WTC11 (cell line): ENCODE measurements at regions not wholly inside any gene's neighbourhood (a gene's known extent, or its start where the extent isn't known, plus 50 kb on each side); places are given as distances from the start of the nearest gene placed in this dataset.

Experiments
- ATAC-seq: fragments of 200-7000 bp; cut with Tn5 transposase; 2 replicates; pipeline ENCODE4 v1.10.0; 2021; ENCODE audit warnings: mild to moderate bottlenecking, moderate library complexity
- CTCF ChIA-PET: fragments of 300-600 bp; sonication (Branson Sonifier 250); formaldehyde crosslinking; loops from one replicate; lab custom pipeline; 2021; ENCODE audit warnings: antibody characterized with exemption; lab: Charles Lee
- POLR2A ChIA-PET: fragments of 350-600 bp; sonication (Branson Sonifier 250); formaldehyde crosslinking; loops from one replicate; lab custom pipeline; 2021; ENCODE audit warnings: antibody characterized with exemption; lab: Charles Lee
- DNase-seq: peaks from one replicate; pipeline ENCODE4 v3.0.0; 2021; ENCODE audit warnings: low spot score
- H3K27ac Mint-ChIP-seq: 2 replicates; pipeline ENCODE4 v1.8.0; 2021; ENCODE audit warnings: mixed read lengths
- H3K27me3 Mint-ChIP-seq: 2 replicates; pipeline ENCODE4 v1.8.0; 2021; ENCODE audit warnings: low read depth, mild to moderate bottlenecking, moderate library complexity, mixed read lengths
- H3K36me3 Mint-ChIP-seq: 2 replicates; pipeline ENCODE4 v1.8.0; 2021; ENCODE audit warnings: mixed read lengths
- H3K4me1 Mint-ChIP-seq: 2 replicates; pipeline ENCODE4 v1.8.0; 2022; ENCODE audit warnings: mixed read lengths
- H3K4me3 Mint-ChIP-seq: 2 replicates; pipeline ENCODE4 v1.8.0; 2021; ENCODE audit warnings: mild to moderate bottlenecking, moderate library complexity, mixed read lengths
- H3K9me3 Mint-ChIP-seq: 2 replicates; pipeline ENCODE4 v1.8.0; 2021; ENCODE audit warnings: mixed read lengths
- CTCF ChIP-seq: fragments of 200-600 bp; IDR thresholded peaks from 2 replicates; pipeline ENCODE4 v1.8.0; 2022; ENCODE audit warnings: antibody characterized with exemption
- E2F1 ChIP-seq: sonication (generic); formaldehyde crosslinking; IDR thresholded peaks from 2 replicates; pipeline ENCODE4 v1.8.0; 2022; ENCODE audit warnings: mild to moderate bottlenecking, missing genetic modification reagents
- HMGA2 ChIP-seq: fragments of 250-450 bp; sonication (Bioruptor Pico); IDR thresholded peaks from 2 replicates; pipeline ENCODE4 v1.4.0; 2021; ENCODE audit warnings: mild to moderate bottlenecking, moderate library complexity
- IRF2 ChIP-seq: sonication (generic); formaldehyde crosslinking; IDR thresholded peaks from 2 replicates; pipeline ENCODE4 v1.8.0; 2022; ENCODE audit warnings: low read depth, missing genetic modification reagents, borderline replicate concordance
- MAX ChIP-seq: sonication (generic); formaldehyde crosslinking; IDR thresholded peaks from 2 replicates; pipeline ENCODE4 v1.8.0; 2022; ENCODE audit warnings: mild to moderate bottlenecking, missing genetic modification reagents
- MYBL2 ChIP-seq: sonication (generic); formaldehyde crosslinking; IDR thresholded peaks from 2 replicates; pipeline ENCODE4 v1.8.1; 2023; ENCODE audit warnings: mild to moderate bottlenecking, moderate library complexity, missing genetic modification reagents
- NFYB ChIP-seq: sonication (generic); formaldehyde crosslinking; conservative IDR thresholded peaks from 2 replicates; pipeline ENCODE4 v1.8.0; 2022; ENCODE audit warnings: low read depth, missing genetic modification reagents
- NR1H2 ChIP-seq: sonication (generic); formaldehyde crosslinking; IDR thresholded peaks from 2 replicates; pipeline ENCODE4 v1.9.0; 2021; ENCODE audit warnings: mild to moderate bottlenecking, moderate library complexity, missing genetic modification reagents
- PREB ChIP-seq: sonication (generic); formaldehyde crosslinking; IDR thresholded peaks from 2 replicates; pipeline ENCODE4 v1.8.1; 2022; ENCODE audit warnings: mild to moderate bottlenecking, missing genetic modification reagents, moderate library complexity, borderline replicate concordance
- SMAD4 ChIP-seq: sonication (generic); formaldehyde crosslinking; IDR thresholded peaks from 2 replicates; pipeline ENCODE4 v1.8.0; 2022; ENCODE audit warnings: mild to moderate bottlenecking, missing genetic modification reagents
- TEAD4 ChIP-seq: sonication (generic); formaldehyde crosslinking; IDR thresholded peaks from 2 replicates; pipeline ENCODE4 v1.8.0; 2022; ENCODE audit warnings: mild to moderate bottlenecking, missing genetic modification reagents
- ZBTB21 ChIP-seq: sonication (generic); formaldehyde crosslinking; IDR thresholded peaks from 2 replicates; pipeline ENCODE4 v1.8.1; 2023; ENCODE audit warnings: mild to moderate bottlenecking, missing genetic modification reagents, borderline replicate concordance
- ZNF317 ChIP-seq: sonication (generic); formaldehyde crosslinking; IDR thresholded peaks from 2 replicates; pipeline ENCODE4 v1.8.1; 2023; ENCODE audit warnings: low read depth, mild to moderate bottlenecking, moderate library complexity, missing genetic modification reagents, borderline replicate concordance
- ZNF423 ChIP-seq: fragments of 250-450 bp; sonication (Bioruptor Pico); IDR thresholded peaks from 2 replicates; pipeline ENCODE4 v2.1.2; 2022; ENCODE audit warnings: mild to moderate bottlenecking, moderate library complexity
- ZNF512 ChIP-seq: sonication (generic); formaldehyde crosslinking; IDR thresholded peaks from 2 replicates; pipeline ENCODE4 v1.8.1; 2022; ENCODE audit warnings: missing genetic modification reagents, borderline replicate concordance
- TF ChIP-seq, protein P1 (sequence below): sonication (generic); formaldehyde crosslinking; IDR thresholded peaks from 2 replicates; pipeline ENCODE4 v1.8.0; 2023; ENCODE audit warnings: missing genetic modification reagents
- TF ChIP-seq, protein P2 (sequence below): fragments of 250-450 bp; sonication (Bioruptor Pico); IDR thresholded peaks from 2 replicates; pipeline ENCODE4 v2.1.2; 2022; ENCODE audit warnings: mild to moderate bottlenecking, moderate library complexity
- TF ChIP-seq, protein P3 (sequence below): sonication (generic); formaldehyde crosslinking; IDR thresholded peaks from 2 replicates; pipeline ENCODE4 v1.8.1; 2022; ENCODE audit warnings: mild to moderate bottlenecking, moderate library complexity, missing genetic modification reagents
- TF ChIP-seq, protein P4 (sequence below): fragments of 250-450 bp; sonication (Bioruptor Pico); IDR thresholded peaks from 2 replicates; pipeline ENCODE4 v1.9.0; 2021; ENCODE audit warnings: mild to moderate bottlenecking

GRCh38 chr10:44306762-44307161, 78.1 kb downstream of the CXCL12 start:
- CTCF ChIA-PET: interaction anchor here (0.8 kb wide), 1 partner anchor 76 kb away, joined by 3 read pairs; no protein-coding TSS in a partner anchor
- Mint-ChIP-seq H3K4me1 (peaks cover 11% of the 10 kb centered on the region), H3K27me3 (peaks cover 19% of the 10 kb centered on the region), H3K36me3 (peaks cover 25% of the 10 kb centered on the region), H3K4me3 (no peak overlapping the region), H3K9me3 (peaks cover 32% of the 10 kb centered on the region), H3K27ac (no peak overlapping the region)
- DNase-seq (peak; percentile 30), ATAC-seq (peak; percentile 21; the same call in 1 of the 2 replicates)
- POLR2A ChIA-PET: no interaction called here
- TF ChIP-seq TEAD4: no peak
- no peak for TF ChIP-seq SMAD4 (CRISPR knock-in tag)
- TF ChIP-seq, protein P1, sequence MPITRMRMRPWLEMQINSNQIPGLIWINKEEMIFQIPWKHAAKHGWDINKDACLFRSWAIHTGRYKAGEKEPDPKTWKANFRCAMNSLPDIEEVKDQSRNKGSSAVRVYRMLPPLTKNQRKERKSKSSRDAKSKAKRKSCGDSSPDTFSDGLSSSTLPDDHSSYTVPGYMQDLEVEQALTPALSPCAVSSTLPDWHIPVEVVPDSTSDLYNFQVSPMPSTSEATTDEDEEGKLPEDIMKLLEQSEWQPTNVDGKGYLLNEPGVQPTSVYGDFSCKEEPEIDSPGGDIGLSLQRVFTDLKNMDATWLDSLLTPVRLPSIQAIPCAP: no peak
- TF ChIP-seq PREB (CRISPR knock-in tag): no peak
- no peak for TF ChIP-seq ZBTB21 (CRISPR knock-in tag)
- no peak for TF ChIP-seq MYBL2
- no peak for TF ChIP-seq E2F1 (CRISPR knock-in tag)

DNA sequence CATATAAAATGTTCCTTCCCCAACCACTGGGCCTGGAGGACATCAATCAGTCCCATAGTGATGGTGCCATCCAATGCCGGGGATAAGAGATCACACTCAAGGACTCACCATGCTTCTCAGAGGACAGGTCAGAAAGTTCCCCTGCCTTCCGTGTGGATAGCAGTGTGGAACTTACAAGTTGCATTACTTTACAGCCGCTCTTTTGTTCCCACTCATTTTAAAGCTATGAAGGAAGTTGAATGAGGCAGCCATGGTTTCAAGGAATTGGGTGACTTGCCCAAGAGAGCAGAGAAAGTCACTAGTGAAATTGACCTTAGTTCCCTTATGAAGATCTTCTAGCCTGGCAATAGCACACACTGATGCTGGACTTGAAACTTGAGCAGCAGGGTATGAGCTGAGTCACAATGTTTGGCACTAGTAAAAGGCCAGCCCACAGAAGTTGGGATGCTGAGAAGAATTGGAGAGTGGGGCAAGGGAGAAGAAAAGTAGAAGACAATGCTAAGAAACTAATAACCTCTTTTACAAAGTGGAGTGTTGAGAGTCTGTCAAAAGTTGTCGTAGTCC, 78.7 kb downstream of the CXCL12 start:
- Mint-ChIP-seq H3K4me3 (no peak overlapping the region), H3K27me3 (peaks cover 14% of the 10 kb centered on the region), H3K36me3 (peaks cover 25% of the 10 kb centered on the region), H3K9me3 (peaks cover 32% of the 10 kb centered on the region), H3K4me1 (peaks cover 6% of the 10 kb centered on the region), H3K27ac (no peak overlapping the region)
- ATAC-seq: no peak
- POLR2A ChIA-PET: no interaction called here
- DNase-seq: no peak
- CTCF ChIA-PET: interaction anchor here (0.8 kb wide), 1 partner anchor 76 kb away, joined by 3 read pairs; no protein-coding TSS in a partner anchor
- TF ChIP-seq TEAD4: no peak
- TF ChIP-seq, protein P2, sequence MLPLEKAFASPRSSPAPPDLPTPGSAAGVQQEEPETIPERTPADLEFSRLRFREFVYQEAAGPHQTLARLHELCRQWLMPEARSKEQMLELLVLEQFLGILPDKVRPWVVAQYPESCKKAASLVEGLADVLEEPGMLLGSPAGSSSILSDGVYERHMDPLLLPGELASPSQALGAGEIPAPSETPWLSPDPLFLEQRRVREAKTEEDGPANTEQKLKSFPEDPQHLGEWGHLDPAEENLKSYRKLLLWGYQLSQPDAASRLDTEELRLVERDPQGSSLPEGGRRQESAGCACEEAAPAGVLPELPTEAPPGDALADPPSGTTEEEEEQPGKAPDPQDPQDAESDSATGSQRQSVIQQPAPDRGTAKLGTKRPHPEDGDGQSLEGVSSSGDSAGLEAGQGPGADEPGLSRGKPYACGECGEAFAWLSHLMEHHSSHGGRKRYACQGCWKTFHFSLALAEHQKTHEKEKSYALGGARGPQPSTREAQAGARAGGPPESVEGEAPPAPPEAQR (CRISPR knock-in tag): no peak
- TF ChIP-seq ZNF317 (CRISPR knock-in tag): no peak
- no peak for TF ChIP-seq E2F1 (CRISPR knock-in tag)
- no peak for TF ChIP-seq ZNF423
- TF ChIP-seq HMGA2 (CRISPR knock-in tag): no peak
- TF ChIP-seq, protein P3, sequence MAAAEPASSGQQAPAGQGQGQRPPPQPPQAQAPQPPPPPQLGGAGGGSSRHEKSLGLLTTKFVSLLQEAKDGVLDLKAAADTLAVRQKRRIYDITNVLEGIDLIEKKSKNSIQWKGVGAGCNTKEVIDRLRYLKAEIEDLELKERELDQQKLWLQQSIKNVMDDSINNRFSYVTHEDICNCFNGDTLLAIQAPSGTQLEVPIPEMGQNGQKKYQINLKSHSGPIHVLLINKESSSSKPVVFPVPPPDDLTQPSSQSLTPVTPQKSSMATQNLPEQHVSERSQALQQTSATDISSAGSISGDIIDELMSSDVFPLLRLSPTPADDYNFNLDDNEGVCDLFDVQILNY (CRISPR knock-in tag): no peak
- no peak for TF ChIP-seq CTCF
- TF ChIP-seq NR1H2 (CRISPR knock-in tag): no peak
- TF ChIP-seq NFYB (CRISPR knock-in tag): no peak
- no peak for TF ChIP-seq MAX (CRISPR knock-in tag)
- no peak for TF ChIP-seq ZNF512 (CRISPR knock-in tag)
- TF ChIP-seq, protein P4, sequence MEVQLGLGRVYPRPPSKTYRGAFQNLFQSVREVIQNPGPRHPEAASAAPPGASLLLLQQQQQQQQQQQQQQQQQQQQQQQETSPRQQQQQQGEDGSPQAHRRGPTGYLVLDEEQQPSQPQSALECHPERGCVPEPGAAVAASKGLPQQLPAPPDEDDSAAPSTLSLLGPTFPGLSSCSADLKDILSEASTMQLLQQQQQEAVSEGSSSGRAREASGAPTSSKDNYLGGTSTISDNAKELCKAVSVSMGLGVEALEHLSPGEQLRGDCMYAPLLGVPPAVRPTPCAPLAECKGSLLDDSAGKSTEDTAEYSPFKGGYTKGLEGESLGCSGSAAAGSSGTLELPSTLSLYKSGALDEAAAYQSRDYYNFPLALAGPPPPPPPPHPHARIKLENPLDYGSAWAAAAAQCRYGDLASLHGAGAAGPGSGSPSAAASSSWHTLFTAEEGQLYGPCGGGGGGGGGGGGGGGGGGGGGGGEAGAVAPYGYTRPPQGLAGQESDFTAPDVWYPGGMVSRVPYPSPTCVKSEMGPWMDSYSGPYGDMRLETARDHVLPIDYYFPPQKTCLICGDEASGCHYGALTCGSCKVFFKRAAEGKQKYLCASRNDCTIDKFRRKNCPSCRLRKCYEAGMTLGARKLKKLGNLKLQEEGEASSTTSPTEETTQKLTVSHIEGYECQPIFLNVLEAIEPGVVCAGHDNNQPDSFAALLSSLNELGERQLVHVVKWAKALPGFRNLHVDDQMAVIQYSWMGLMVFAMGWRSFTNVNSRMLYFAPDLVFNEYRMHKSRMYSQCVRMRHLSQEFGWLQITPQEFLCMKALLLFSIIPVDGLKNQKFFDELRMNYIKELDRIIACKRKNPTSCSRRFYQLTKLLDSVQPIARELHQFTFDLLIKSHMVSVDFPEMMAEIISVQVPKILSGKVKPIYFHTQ (CRISPR knock-in tag): no peak
- no peak for TF ChIP-seq IRF2
